ENCODE measurements at regions not wholly inside any gene's neighbourhood (a gene's known extent, or its start where the extent isn't known, plus 50 kb on each side); places are given as distances from the start of the nearest gene placed in this dataset.

DNA sequence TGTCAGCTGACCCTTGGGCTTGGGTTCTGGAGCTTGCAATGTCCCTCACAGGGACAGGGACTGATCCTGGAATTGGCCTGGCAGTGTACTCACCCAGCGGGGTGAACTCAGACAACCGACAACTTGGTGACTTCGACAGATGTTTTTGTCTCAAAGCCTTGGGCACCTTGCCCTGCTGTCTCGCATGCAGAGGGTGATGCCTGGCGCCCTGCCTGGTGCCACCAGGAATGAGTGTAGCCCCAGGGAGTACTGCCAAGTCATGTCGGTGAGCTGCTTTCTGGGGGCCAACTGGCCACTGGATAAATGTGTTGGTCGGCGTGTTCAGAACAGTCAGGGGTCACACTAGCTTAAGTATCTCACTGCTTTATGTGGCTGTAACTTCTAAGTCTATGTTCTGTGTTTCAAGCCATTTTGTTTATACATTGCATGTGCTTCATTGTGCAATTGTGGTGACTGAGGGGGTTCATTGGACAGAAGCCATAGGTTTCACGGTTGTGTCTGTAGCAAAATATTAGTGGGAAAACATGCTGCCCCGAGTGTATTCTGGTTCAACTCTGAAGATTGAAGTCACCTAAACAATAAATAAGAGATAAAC is 96.3 kb upstream of the TNFSF11 start:
- TF ChIP-seq POLR2A (IDR thresholded peaks at IDR 0.05) (no peak), POLR2AphosphoS5 (IDR thresholded peaks at IDR 0.05) (no peak)
- TF ChIP-seq, protein P1, sequence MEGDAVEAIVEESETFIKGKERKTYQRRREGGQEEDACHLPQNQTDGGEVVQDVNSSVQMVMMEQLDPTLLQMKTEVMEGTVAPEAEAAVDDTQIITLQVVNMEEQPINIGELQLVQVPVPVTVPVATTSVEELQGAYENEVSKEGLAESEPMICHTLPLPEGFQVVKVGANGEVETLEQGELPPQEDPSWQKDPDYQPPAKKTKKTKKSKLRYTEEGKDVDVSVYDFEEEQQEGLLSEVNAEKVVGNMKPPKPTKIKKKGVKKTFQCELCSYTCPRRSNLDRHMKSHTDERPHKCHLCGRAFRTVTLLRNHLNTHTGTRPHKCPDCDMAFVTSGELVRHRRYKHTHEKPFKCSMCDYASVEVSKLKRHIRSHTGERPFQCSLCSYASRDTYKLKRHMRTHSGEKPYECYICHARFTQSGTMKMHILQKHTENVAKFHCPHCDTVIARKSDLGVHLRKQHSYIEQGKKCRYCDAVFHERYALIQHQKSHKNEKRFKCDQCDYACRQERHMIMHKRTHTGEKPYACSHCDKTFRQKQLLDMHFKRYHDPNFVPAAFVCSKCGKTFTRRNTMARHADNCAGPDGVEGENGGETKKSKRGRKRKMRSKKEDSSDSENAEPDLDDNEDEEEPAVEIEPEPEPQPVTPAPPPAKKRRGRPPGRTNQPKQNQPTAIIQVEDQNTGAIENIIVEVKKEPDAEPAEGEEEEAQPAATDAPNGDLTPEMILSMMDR (IDR thresholded peaks at IDR 0.05): no peak

All from sigmoid colon (tissue), 4 donors.